OCI-LY1 (cell line): ENCODE measurements at regions not wholly inside any gene's neighbourhood (a gene's known extent, or its start where the extent isn't known, plus 50 kb on each side); places are given as distances from the start of the nearest gene placed in this dataset.
"Not testable (repeated sequence)": the region's sequence is repeated elsewhere in the genome, so short reads cannot be mapped to it uniquely, and the experiment has no call there.

Experiments used
- H2AFZ ChIP-seq: fragments of 200-600 bp; sonication (generic), shearing (Covaris generic); 2 replicates; pipeline ENCODE4 v1.6.0; 2014; ENCODE audit warnings: antibody characterized with exemption, mild to moderate bottlenecking, low read length
- H3F3A ChIP-seq: fragments of 200-600 bp; sonication (generic), shearing (Covaris generic); 2 replicates; pipeline ENCODE4 v1.6.0; 2014; ENCODE audit warnings: mild to moderate bottlenecking, antibody characterized with exemption, low read length, moderate library complexity; ENCODE audit not compliant: insufficient read depth
- H3K27ac ChIP-seq: fragments of 200-600 bp; sonication (generic); 2 replicates; pipeline ENCODE4 v1.5.1; 2014; ENCODE audit warnings: low read length, mixed run types, mild to moderate bottlenecking, low read depth; ENCODE audit not compliant: poor library complexity, severe bottlenecking
- H3K27me3 ChIP-seq: fragments of 200-600 bp; sonication (generic); 2 replicates; pipeline ENCODE4 v1.6.0; 2014; ENCODE audit warnings: antibody characterized with exemption, mild to moderate bottlenecking, low read length, moderate library complexity; ENCODE audit not compliant: insufficient read depth
- H3K36me3 ChIP-seq: fragments of 200-600 bp; sonication (generic); 2 replicates; pipeline ENCODE4 v1.6.1; 2014; ENCODE audit warnings: mild to moderate bottlenecking, antibody characterized with exemption, low read length, moderate library complexity, mixed read lengths; ENCODE audit not compliant: insufficient read depth
- H3K4me1 ChIP-seq: fragments of 200-600 bp; sonication (generic); 2 replicates; pipeline ENCODE4 v1.5.1; 2014; ENCODE audit warnings: mild to moderate bottlenecking, low read length, moderate library complexity; ENCODE audit not compliant: insufficient read depth, severe bottlenecking
- H3K4me2 ChIP-seq: fragments of 200-600 bp; sonication (generic), shearing (Covaris generic); 2 replicates; pipeline ENCODE4 v1.6.1; 2014; ENCODE audit warnings: low read length
- H3K4me3 ChIP-seq: fragments of 200-600 bp; sonication (generic); 2 replicates; pipeline ENCODE4 v1.5.1; 2014; ENCODE audit warnings: low read length, low read depth, mild to moderate bottlenecking, mixed read lengths; ENCODE audit not compliant: poor library complexity, severe bottlenecking
- H3K79me2 ChIP-seq: fragments of 200-600 bp; shearing (Covaris generic); 2 replicates; pipeline ENCODE4 v1.6.1; 2016; ENCODE audit warnings: mixed run types, low read length, mixed read lengths; ENCODE audit not compliant: insufficient read depth
- H3K9ac ChIP-seq: fragments of 200-600 bp; sonication (generic), shearing (Covaris generic); 2 replicates; pipeline ENCODE4 v1.6.1; 2014; ENCODE audit warnings: mild to moderate bottlenecking, low read length, mixed read lengths
- H3K9me2 ChIP-seq: fragments of 200-600 bp; sonication (generic), shearing (Covaris generic); 2 replicates; pipeline ENCODE4 v1.6.1; 2014; ENCODE audit warnings: low read depth, mild to moderate bottlenecking, low read length, mixed read lengths
- H3K9me3 ChIP-seq: fragments of 200-600 bp; shearing (Covaris generic); 2 replicates; pipeline ENCODE4 v1.6.1; 2014; ENCODE audit warnings: low read length, mixed read lengths
- H4K20me1 ChIP-seq: fragments of 200-600 bp; sonication (generic), shearing (Covaris generic); 2 replicates; pipeline ENCODE4 v1.6.0; 2016; ENCODE audit warnings: mild to moderate bottlenecking, low read length; ENCODE audit not compliant: insufficient read depth
- EZH2 ChIP-seq: fragments of 200-600 bp; sonication (generic), shearing (Covaris generic); IDR thresholded peaks from 2 replicates; pipeline ENCODE4 v1.8.0; 2017; ENCODE audit warnings: borderline replicate concordance, mixed run types, mild to moderate bottlenecking, antibody characterized with exemption, low read length, moderate library complexity, mixed read lengths
- TF ChIP-seq, protein P1 (sequence below): fragments of 200-600 bp; sonication (generic), shearing (Covaris generic); IDR thresholded peaks from 2 replicates; pipeline ENCODE4 v1.5.1; 2017; ENCODE audit warnings: mild to moderate bottlenecking, antibody characterized with exemption, low read length, moderate library complexity, mixed read lengths

DNA sequence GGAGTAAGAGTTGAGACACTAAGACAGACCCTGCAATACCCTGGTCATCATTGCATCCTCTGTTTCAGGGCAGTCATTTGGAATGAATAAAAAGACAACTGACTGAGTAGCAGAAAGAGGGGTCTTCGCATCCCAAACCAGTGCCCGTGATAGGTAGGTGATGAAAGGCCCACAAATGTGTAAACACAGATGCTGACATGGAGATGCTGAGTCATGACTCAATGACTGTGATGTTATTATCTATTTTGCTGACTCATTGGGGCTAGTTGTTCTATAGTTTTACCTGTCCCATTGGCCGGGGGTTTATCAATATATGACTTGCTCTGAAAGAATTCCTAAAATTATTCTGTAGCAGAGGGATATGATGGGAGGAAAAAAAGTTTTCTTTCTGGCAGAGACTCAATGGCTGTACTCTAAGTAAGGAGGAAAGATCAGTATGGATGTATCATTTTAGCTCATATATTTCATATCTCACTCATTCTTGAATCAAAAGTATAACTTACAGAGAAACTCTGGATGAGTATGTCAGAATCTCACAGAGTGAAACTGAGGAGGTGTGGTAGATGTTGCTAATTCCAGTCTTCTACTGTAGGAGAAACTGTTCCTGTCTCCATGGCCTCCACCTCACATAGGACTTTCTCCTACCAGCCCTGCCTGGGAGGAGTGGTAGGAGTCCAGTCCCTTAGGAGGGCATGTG lies 119.9 kb upstream of the PREP start:
- TF ChIP-seq EZH2, result no peak
- TF ChIP-seq, protein P1, sequence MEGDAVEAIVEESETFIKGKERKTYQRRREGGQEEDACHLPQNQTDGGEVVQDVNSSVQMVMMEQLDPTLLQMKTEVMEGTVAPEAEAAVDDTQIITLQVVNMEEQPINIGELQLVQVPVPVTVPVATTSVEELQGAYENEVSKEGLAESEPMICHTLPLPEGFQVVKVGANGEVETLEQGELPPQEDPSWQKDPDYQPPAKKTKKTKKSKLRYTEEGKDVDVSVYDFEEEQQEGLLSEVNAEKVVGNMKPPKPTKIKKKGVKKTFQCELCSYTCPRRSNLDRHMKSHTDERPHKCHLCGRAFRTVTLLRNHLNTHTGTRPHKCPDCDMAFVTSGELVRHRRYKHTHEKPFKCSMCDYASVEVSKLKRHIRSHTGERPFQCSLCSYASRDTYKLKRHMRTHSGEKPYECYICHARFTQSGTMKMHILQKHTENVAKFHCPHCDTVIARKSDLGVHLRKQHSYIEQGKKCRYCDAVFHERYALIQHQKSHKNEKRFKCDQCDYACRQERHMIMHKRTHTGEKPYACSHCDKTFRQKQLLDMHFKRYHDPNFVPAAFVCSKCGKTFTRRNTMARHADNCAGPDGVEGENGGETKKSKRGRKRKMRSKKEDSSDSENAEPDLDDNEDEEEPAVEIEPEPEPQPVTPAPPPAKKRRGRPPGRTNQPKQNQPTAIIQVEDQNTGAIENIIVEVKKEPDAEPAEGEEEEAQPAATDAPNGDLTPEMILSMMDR, result no peak

DNA sequence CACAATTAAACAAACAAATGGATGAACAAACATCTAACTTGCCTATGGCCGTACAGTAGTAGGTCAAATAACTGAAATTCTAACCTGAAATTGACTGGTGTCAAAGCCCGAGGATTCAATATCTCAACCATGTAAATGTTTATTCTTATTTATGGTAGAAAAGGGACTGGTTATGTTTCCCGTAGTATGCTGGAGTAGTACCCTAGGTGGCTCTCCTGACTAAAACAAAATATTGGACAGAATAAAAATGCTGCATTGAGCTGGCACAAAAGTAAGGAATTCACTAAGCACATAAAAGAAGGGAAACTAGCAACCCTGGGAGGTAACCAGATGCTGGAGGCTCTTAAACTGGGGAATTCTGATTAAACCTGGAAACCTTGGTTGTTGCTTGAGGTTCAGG lies 117.1 kb upstream of the PREP start:
- no peak for TF ChIP-seq EZH2
- TF ChIP-seq, protein P1, result no peak
- Histone ChIP-seq H3K27ac (no peak overlapping the region), H3K4me2 (no peak overlapping the region), H4K20me1 (no peaks in the 10 kb centered on the region), H3K9me2 (no peaks in the 10 kb centered on the region), H2AFZ (no peak overlapping the region), H3K9me3 (no peaks in the 10 kb centered on the region), H3K9ac (no peak overlapping the region), H3K79me2 (no peaks in the 10 kb centered on the region), H3K27me3 (no peaks in the 10 kb centered on the region), H3K4me3 (no peak overlapping the region), H3K36me3 (no peaks in the 10 kb centered on the region), H3F3A (no peaks in the 10 kb centered on the region), H3K4me1 (no peaks in the 10 kb centered on the region)

More for the DNA sequence above, 119.9 kb upstream of the PREP start:
- Histone ChIP-seq H3K4me3 (no peak overlapping the region), H3K36me3 (no peaks in the 10 kb centered on the region), H3K9me3 (no peaks in the 10 kb centered on the region), H4K20me1 (no peaks in the 10 kb centered on the region), H3F3A (no peaks in the 10 kb centered on the region), H3K27ac (no peak overlapping the region), H3K4me2 (no peak overlapping the region), H3K79me2 (no peaks in the 10 kb centered on the region), H2AFZ (no peak overlapping the region), H3K9me2 (no peaks in the 10 kb centered on the region), H3K27me3 (no peaks in the 10 kb centered on the region), H3K4me1 (no peaks in the 10 kb centered on the region), H3K9ac (no peak overlapping the region)

DNA sequence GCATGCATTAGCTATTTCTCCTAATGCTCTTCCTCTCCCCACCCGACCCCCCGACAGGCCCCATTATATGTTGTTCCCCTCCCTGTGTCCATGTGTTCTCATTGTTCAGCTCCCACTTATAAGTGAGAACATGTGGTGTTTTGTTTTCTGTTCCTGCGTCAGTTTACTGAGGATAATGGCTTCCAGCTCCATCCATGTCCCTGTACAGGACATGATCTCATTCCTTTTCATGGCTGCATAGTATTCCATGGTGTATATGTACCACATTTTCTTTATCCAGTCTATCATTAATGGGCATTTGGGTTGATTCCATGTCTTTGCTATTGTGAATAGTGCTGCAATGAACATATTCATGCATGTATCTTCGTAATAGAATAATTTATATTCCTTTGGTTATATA lies 116.1 kb upstream of the PREP start:
- not testable (repeated sequence) for H3K9ac ChIP-seq, H3K79me2 ChIP-seq, H3K4me2 ChIP-seq, H3K9me2 ChIP-seq, H3K4me1 ChIP-seq, H3K27ac ChIP-seq, H2AFZ ChIP-seq, H4K20me1 ChIP-seq, H3K36me3 ChIP-seq, H3K4me3 ChIP-seq, H3K27me3 ChIP-seq, H3K9me3 ChIP-seq, H3F3A ChIP-seq

DNA sequence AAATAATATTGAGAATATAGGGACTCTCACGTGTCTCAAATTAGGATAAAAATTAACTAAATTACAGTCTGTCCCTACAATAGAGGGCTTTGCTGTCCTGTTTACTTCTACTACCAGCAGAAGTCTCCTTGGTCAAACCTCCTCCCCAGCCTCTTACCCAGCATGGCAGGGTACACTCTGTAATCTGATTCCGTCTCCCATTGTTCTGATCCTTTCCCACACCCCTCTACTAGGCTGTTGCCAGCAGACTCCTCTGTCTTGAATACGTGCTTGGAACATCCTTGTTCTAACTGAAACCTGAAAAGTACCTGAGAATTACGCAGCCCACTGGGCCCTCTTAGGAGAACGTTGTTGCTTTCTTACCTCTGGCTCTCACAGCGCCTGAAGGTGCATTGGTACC lies 112.2 kb upstream of the PREP start:
- H4K20me1 ChIP-seq, result no peaks in the 10 kb centered on the region
- H3K9ac ChIP-seq, result no peak overlapping the region
- H3F3A ChIP-seq, result no peaks in the 10 kb centered on the region
- H3K9me3 ChIP-seq, result no peaks in the 10 kb centered on the region
- peaks cover 2% of the 10 kb centered on the region for H3K4me1 ChIP-seq
- H3K79me2 ChIP-seq, result no peaks in the 10 kb centered on the region
- no peaks in the 10 kb centered on the region for H3K9me2 ChIP-seq
- no peak overlapping the region for H3K4me2 ChIP-seq
- no peak overlapping the region for H3K4me3 ChIP-seq
- H3K36me3 ChIP-seq, result no peaks in the 10 kb centered on the region
- TF ChIP-seq, protein P1, result no peak
- TF ChIP-seq EZH2, result no peak
- no peak overlapping the region for H3K27ac ChIP-seq
- no peak overlapping the region for H2AFZ ChIP-seq
- H3K27me3 ChIP-seq, result no peaks in the 10 kb centered on the region
